GM10248 (cell line): ENCODE measurements at regions not wholly inside any gene's neighbourhood (a gene's known extent, or its start where the extent isn't known, plus 50 kb on each side); places are given as distances from the start of the nearest gene placed in this dataset.

Source experiments
- CTCF ChIA-PET: fragments of 300-600 bp; sonication (Branson Sonifier 250); formaldehyde crosslinking; extraction: SDS; loops from one replicate; lab custom pipeline; 2021; ENCODE audit warnings: antibody characterized with exemption; lab: Yijun Ruan, JAX
- POLR2A ChIA-PET: fragments of 350-650 bp; sonication (Branson Sonifier 250); formaldehyde crosslinking; extraction: SDS; loops from one replicate; lab custom pipeline; 2020; ENCODE audit warnings: antibody characterized with exemption; lab: Yijun Ruan, JAX
- DNase-seq: peaks from one replicate; pipeline ENCODE4 v3.0.0; 2012; ENCODE audit errors: extremely low spot score
- TF ChIP-seq, protein P1 (sequence below): IDR thresholded peaks from 2 replicates; pipeline ENCODE4 v1.5.1; 2012; ENCODE audit warnings: mild to moderate bottlenecking, low read depth; ENCODE audit errors: extremely low read depth, missing control alignments, control extremely low read depth

- ChIA-PET POLR2A (no interaction called here), CTCF (interaction anchor here (1.3 kb wide), 1 partner anchor 11 kb away, joined by 3 read pairs; no protein-coding TSS in a partner anchor)
- no peak for DNase-seq
- TF ChIP-seq, protein P1, sequence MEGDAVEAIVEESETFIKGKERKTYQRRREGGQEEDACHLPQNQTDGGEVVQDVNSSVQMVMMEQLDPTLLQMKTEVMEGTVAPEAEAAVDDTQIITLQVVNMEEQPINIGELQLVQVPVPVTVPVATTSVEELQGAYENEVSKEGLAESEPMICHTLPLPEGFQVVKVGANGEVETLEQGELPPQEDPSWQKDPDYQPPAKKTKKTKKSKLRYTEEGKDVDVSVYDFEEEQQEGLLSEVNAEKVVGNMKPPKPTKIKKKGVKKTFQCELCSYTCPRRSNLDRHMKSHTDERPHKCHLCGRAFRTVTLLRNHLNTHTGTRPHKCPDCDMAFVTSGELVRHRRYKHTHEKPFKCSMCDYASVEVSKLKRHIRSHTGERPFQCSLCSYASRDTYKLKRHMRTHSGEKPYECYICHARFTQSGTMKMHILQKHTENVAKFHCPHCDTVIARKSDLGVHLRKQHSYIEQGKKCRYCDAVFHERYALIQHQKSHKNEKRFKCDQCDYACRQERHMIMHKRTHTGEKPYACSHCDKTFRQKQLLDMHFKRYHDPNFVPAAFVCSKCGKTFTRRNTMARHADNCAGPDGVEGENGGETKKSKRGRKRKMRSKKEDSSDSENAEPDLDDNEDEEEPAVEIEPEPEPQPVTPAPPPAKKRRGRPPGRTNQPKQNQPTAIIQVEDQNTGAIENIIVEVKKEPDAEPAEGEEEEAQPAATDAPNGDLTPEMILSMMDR, result no peak
Measured at GRCh38 chr11:127424661-127425060, 424.1 kb upstream of the KIRREL3 start.

GRCh38 chr11:127420139-127420538, 419.6 kb upstream of the KIRREL3 start:
- ChIA-PET CTCF (no interaction called here), POLR2A (no interaction called here)
- DNase-seq, result no peak
- TF ChIP-seq, protein P1, result no peak

GRCh38 chr11:127412722-127413380, 412.3 kb upstream of the KIRREL3 start:
- ChIA-PET CTCF (no interaction called here), POLR2A (no interaction called here)
- no peak for DNase-seq
- TF ChIP-seq, protein P1, result no peak

GRCh38 chr11:127412234-127412633, 411.7 kb upstream of the KIRREL3 start:
- no peak for DNase-seq
- CTCF ChIA-PET, result interaction anchor here (0.6 kb wide), 1 partner anchor 26 kb away, joined by 3 read pairs; no protein-coding TSS in a partner anchor
- POLR2A ChIA-PET, result no interaction called here
- TF ChIP-seq, protein P1, result no peak

DNA sequence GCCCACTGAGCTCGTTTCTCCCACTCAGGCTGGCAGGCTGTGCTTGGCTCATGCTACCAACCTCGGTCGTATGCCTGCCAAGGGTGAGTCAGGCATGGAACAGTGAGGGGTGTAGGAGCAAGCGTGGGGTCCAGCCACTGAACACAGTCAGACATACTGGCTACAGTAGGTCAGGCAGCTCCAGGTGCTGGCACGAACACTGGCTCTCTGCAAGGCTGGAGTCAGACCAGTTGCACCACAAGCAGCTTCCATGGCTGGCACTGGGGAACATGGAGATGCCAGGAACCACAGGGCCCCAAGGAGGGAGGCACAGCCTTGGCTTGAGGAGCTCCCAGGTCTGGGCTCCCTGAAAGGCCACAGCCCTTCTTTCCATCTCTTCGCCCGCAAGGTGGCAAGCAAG, 410.7 kb upstream of the KIRREL3 start:
- no peak for DNase-seq
- POLR2A ChIA-PET, result no interaction called here
- CTCF ChIA-PET, result no interaction called here
- TF ChIP-seq, protein P1, result no peak

DNA sequence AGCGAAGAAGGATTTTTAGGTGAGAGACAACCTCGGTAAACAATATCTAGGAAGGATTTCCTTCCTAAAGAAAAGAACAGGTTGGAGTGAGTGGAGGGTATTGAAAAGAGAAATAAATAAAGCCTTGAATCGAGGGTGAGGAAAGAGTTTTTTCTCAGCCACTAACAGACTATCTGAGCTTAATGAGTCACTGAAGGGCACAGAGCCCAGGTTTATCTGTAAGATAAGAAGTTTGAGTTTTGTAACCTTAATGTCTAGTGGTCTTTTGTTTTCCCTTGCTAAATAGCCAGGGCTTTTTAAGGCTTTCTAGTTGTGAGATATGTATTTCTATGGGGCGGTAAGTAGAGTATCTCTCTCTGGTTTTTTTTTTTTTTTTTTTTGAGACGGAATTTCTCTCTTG, 394.5 kb upstream of the KIRREL3 start:
- DNase-seq, result no peak
- TF ChIP-seq, protein P1, result no peak
- ChIA-PET CTCF (interaction anchor here (0.6 kb wide), 1 partner anchor 18 kb away, joined by 3 read pairs; no protein-coding TSS in a partner anchor), POLR2A (no interaction called here)
